ENCODE measurements at regions not wholly inside any gene's neighbourhood (a gene's known extent, or its start where the extent isn't known, plus 50 kb on each side); places are given as distances from the start of the nearest gene placed in this dataset.

GRCh38 chr6:67877288-67877687, 757.8 kb upstream of the ADGRB3 start (continued):
- TF ChIP-seq MGA (IDR thresholded peaks at IDR 0.05) (peak; percentile 40), TEAD4 (IDR thresholded peaks at IDR 0.05; ENCODE audit: low read length) (peak; percentile 49), TEAD4 (CRISPR knock-in tag; IDR thresholded peaks at IDR 0.05; ENCODE audit: borderline replicate concordance) (no peak), PTTG1 (tag; IDR thresholded peaks at IDR 0.05; ENCODE audit: low read depth) (no peak), TAL1 (IDR thresholded peaks at IDR 0.05) (peak; percentile 19; the same call in 1 of the 2 replicates)

Measured in K562 (cell line).